B cell (primary cell): ENCODE measurements at regions not wholly inside any gene's neighbourhood (a gene's known extent, or its start where the extent isn't known, plus 50 kb on each side); places are given as distances from the start of the nearest gene placed in this dataset.

Experiments used
- EZH2 ChIP-seq: IDR thresholded peaks from 2 replicates; pipeline ENCODE4 v1.6.1; 2012; ENCODE audit warnings: borderline replicate concordance, low read depth, mild to moderate bottlenecking, moderate library complexity, low read length; ENCODE audit not compliant: insufficient read depth, poor library complexity, severe bottlenecking
- TF ChIP-seq, protein P1 (sequence below): fragments of 200-600 bp; IDR thresholded peaks from one replicate; pipeline ENCODE4 v1.8.0; 2022; ENCODE audit warnings: antibody characterized with exemption, mild to moderate bottlenecking

DNA sequence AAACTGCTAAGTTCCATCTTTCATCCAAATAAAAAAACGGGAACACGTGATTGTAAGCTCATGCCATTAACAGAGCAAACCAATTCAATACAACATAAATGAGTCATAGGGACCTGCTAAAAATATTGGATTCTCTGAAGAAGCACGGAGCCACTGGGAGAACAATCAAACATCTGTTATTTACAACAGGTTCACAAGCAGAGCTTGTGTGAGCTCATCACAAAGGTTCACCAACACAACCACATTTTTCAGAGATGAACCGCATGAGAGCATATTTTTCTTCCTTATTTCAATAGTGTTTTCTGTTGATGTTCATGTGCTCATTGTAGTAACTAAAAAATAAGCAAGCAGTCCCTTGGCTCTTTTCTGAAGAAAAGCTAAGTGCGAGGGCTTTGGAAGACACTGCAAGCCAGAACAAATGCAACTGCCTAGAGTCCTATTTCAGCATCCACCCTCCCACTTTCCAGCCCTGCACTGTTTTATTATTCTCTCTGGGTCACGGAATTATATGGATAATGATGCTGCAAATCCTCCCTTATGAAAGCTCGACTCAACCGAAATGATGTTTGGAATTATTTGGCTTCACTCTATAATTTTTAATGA lies 545.8 kb downstream of the LIG4 start:
- TF ChIP-seq, protein P1, sequence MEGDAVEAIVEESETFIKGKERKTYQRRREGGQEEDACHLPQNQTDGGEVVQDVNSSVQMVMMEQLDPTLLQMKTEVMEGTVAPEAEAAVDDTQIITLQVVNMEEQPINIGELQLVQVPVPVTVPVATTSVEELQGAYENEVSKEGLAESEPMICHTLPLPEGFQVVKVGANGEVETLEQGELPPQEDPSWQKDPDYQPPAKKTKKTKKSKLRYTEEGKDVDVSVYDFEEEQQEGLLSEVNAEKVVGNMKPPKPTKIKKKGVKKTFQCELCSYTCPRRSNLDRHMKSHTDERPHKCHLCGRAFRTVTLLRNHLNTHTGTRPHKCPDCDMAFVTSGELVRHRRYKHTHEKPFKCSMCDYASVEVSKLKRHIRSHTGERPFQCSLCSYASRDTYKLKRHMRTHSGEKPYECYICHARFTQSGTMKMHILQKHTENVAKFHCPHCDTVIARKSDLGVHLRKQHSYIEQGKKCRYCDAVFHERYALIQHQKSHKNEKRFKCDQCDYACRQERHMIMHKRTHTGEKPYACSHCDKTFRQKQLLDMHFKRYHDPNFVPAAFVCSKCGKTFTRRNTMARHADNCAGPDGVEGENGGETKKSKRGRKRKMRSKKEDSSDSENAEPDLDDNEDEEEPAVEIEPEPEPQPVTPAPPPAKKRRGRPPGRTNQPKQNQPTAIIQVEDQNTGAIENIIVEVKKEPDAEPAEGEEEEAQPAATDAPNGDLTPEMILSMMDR, result no peak
- no peak for TF ChIP-seq EZH2
